ENCODE measurements at regions not wholly inside any gene's neighbourhood (a gene's known extent, or its start where the extent isn't known, plus 50 kb on each side); places are given as distances from the start of the nearest gene placed in this dataset.

- no peak for DNase-seq
These were observed 70.1 kb upstream of the PLPP4 start for GRCh38 chr10:120386896-120387295.

GRCh38 chr10:120387326-120387725 lies 69.7 kb upstream of the PLPP4 start:
- no peak for DNase-seq

GRCh38 chr10:120392245-120392644 lies 64.8 kb upstream of the PLPP4 start:
- DNase-seq, result no peak

DNA sequence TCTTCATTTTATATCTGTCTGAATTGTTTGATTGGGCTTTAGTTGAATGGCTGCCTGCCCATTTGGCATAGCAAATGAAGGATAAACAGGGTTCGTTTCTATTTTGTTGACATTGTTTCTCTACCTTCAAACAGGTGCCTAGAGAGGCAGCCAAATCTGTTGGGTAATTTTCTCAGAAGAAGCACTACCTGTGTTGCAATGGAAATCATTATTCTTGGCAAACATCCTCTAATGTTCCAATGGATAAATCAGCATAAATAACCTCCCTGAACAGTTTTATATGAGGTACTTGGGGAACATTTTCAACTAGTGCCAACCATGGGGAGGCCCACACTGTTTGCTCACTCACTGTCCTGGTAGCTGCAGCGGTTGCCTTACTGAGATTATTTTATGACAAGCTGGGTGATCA lies 64.4 kb upstream of the PLPP4 start:
- no peak for DNase-seq

DNA sequence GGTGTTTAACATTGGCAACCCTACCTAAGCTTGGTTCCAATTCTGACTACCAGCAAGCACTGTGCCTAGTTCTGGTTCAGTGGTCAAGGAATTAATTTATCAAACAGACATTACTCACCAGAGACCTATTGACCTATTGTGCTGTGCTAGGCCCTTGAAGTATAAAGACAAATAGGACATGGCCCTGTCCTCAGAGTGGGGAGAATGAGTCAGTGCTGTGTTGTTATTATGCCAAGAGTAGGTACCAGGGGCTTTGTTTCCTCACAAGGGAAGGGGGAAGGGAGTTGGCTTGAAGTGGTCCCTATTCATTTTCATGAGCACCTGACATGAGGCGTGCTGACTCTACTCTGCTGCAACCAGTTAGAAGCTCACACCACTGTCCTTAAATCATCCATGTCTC lies 62.6 kb upstream of the PLPP4 start:
- DNase-seq, result no peak

DNA sequence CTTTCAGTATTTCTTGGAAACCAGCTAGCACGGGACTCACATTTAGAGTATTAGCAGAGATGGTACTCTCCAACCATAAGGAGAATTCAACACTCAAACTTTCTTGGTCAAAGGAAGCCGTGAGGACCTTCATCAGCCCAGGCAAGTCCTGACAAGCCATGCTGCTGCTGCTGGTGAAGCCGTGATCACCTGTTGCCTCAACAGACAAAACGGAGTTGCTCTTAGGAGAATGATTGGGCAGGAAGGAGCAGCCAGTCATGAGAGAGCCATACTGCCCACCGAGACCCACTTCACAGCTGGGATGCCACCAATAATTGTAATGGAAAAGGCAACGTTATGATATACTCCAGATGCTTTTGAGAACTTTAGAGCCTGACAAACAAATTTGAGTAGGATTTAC lies 60.8 kb upstream of the PLPP4 start:
- no peak for DNase-seq

DNA sequence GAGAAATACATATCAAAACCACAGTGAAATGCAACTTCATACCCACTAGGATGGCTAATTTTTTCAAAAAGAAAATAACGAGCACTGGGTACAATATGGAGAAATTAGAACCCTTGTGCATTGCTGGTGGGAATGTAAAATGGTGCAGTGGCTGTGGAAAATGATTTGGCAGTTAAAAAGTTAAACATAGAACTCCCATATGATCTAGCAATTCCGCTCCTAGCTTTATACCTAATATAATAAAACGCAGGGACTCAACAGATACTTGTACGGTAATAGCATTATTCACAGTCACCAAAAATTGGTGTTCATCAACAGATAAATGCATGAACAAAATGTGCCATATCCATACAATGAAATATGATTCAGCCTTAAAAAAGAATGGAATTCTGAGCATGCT lies 58.8 kb upstream of the PLPP4 start:
- no peak for DNase-seq

DNA sequence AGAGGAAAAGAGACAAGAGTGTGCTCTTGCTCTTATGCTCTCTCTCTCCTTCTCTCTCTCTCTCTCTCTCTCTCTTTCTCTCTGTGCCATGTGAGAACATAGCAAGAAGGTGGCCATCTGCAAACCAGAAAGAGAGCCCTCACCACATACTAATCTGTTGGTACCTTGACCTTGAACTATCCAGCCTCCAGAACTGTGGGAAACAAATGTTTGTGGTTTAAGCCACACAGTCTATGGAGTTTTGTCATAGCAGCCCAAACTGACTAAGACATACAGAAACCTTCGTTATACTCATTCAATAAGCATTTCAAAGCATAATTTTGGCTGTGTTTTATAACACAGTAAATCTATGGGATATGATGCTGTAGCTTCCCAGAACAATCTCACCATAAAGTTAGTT lies 56.4 kb upstream of the PLPP4 start:
- DNase-seq, result no peak

DNA sequence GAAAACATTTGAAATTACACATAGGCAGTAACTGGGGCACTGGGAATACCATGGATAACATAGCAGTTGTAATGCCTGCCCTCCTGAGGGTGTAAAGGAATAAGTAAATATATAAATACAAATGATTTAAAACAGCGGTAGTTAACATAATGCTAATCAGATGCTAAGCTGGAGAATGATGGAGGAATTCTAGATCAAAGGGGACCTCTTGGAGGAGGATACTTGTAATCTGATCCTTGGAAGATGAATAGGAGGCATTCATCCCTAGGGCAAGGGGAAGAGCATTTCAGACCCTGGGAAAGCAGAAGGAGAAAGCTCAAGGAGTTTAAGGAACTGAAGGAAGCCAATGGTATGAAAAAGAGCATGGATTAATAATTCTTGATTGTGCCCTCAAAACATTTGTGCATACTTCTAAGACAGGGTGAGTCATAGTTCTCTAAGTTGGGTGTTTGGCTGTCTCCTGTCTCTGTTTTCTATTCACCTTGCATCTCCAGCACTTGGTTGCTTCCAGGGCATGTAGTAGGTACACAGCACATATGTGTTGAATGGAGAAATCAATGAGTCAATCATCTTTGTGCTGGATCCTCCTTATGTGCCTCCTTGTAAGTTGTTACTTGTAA lies 54.8 kb upstream of the PLPP4 start:
- DNase-seq, result no peak

DNA sequence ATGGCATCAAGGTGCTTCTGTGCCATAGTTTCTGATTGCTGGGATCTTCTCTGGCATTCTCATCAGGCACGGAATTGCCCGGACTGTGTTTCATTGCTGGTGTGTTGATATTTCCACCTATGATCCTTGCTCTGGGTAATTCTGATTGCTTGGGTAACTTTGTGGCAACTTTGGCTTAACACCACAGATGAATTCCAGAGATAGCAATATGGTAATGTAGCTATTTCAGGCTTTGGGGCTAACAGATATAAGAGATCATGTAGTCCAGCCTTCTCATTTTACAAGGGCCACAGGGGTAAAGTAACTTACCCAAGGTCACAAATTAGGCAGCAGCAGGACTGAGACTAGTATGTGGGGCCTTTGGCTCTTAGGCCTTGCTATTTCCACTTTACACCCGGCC lies 53.9 kb upstream of the PLPP4 start:
- DNase-seq, result no peak

- no peak for DNase-seq
These were observed 50.7 kb upstream of the PLPP4 start for GRCh38 chr10:120406376-120406775.
